Thyroid gland (tissue), 4 donors: ENCODE measurements at regions not wholly inside any gene's neighbourhood (a gene's known extent, or its start where the extent isn't known, plus 50 kb on each side); places are given as distances from the start of the nearest gene placed in this dataset.

ENCODE experiments used
- POLR2A ChIP-seq, 2 donors: fragments of 450-650 bp; IDR thresholded peaks; one replicate each; pipeline ENCODE4 v1.6.1; 2017; ENCODE audit warnings: antibody characterized with exemption in 2 of 2, mild to moderate bottlenecking in 2 of 2, moderate library complexity in 1 of 2
- TF ChIP-seq, protein P1 (sequence below), 6 experiments: fragments of 200-600 bp in 3 of 6; fragments of 450-650 bp in 3 of 6; sonication (generic) in 3 of 6; IDR thresholded peaks; one replicate each; pipeline ENCODE4 v1.5.1; 2016 to 2019; ENCODE audit warnings: antibody characterized with exemption in 6 of 6, mild to moderate bottlenecking in 2 of 6, inconsistent platforms in 1 of 6, moderate library complexity in 1 of 6

- TF ChIP-seq, protein P1, sequence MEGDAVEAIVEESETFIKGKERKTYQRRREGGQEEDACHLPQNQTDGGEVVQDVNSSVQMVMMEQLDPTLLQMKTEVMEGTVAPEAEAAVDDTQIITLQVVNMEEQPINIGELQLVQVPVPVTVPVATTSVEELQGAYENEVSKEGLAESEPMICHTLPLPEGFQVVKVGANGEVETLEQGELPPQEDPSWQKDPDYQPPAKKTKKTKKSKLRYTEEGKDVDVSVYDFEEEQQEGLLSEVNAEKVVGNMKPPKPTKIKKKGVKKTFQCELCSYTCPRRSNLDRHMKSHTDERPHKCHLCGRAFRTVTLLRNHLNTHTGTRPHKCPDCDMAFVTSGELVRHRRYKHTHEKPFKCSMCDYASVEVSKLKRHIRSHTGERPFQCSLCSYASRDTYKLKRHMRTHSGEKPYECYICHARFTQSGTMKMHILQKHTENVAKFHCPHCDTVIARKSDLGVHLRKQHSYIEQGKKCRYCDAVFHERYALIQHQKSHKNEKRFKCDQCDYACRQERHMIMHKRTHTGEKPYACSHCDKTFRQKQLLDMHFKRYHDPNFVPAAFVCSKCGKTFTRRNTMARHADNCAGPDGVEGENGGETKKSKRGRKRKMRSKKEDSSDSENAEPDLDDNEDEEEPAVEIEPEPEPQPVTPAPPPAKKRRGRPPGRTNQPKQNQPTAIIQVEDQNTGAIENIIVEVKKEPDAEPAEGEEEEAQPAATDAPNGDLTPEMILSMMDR (IDR thresholded peaks at IDR 0.05) = no peak
- no peak for TF ChIP-seq POLR2A (IDR thresholded peaks at IDR 0.05)
Measured at GRCh38 chr2:64295326-64296139, 151.3 kb upstream of the PELI1 start.
